Activated naive CD8-positive, alpha-beta T cell treated with anti-CD3 and anti-CD28 coated beads, Interleukin-2, amount 10 ng/mL, durations not matched to agents 7 days and 5 days (primary cell): ENCODE measurements at regions not wholly inside any gene's neighbourhood (a gene's known extent, or its start where the extent isn't known, plus 50 kb on each side); places are given as distances from the start of the nearest gene placed in this dataset.

Experiments used
- ATAC-seq: fragments of 150-1000 bp; cut with Tn5 transposase; one replicate; pipeline ENCODE4 v1.10.0; 2021; ENCODE audit warnings: low read depth, moderate library complexity
- POLR2A ChIA-PET: fragments of 350-600 bp; sonication (Branson Sonifier 250); formaldehyde crosslinking; loops from one replicate; lab custom pipeline; 2021; ENCODE audit warnings: antibody characterized with exemption; lab: Charles Lee
- DNase-seq: peaks from one replicate; pipeline ENCODE4 v3.0.0; 2021
- H3K27ac Mint-ChIP-seq: one replicate; pipeline ENCODE4 v1.8.0; 2022; ENCODE audit warnings: mild to moderate bottlenecking, mixed read lengths
- H3K27me3 Mint-ChIP-seq: one replicate; pipeline ENCODE4 v1.8.0; 2022; ENCODE audit warnings: mild to moderate bottlenecking, moderate library complexity, mixed read lengths
- H3K36me3 Mint-ChIP-seq: one replicate; pipeline ENCODE4 v1.8.0; 2021; ENCODE audit warnings: mild to moderate bottlenecking, mixed read lengths
- H3K4me1 Mint-ChIP-seq: one replicate; pipeline ENCODE4 v1.8.0; 2021; ENCODE audit warnings: mixed read lengths
- H3K4me3 Mint-ChIP-seq: one replicate; pipeline ENCODE4 v1.8.0; 2022; ENCODE audit warnings: mild to moderate bottlenecking, moderate library complexity, mixed read lengths
- H3K9me3 Mint-ChIP-seq: one replicate; pipeline ENCODE4 v1.8.0; 2021; ENCODE audit warnings: mixed read lengths

DNA sequence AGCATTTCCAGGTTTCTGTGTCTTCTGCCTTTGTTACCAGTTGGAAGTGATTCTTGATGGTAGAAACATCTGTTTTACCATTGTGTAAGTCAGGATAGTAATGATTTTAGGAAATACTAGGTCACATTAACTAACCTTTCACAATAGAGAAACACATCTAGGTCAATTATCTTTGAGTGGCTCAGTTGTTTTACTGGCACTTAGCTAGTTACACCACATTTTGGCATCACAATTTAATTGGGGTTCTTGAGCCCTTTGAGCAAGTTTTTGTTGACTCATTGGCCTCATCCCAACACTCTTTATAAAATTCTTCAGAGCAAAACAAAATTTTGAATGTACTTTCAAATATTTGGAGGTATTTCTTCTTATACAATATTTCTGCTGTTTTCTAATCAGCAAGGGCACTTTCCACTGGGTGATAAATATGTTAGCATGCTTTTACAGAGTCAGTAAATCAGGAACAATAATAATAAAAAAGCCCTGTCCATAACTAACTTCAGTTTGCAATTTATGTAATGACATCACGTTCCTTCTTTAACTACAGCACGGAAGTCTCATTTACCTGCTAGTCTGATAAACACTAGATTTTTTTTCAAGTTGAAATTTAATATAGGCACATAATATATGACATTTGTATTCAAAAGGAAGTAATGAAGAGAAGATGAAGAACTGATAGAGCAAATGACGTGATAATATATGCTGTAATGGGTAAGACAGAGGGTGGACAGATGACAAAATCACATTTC, 64.8 kb upstream of the GK2 start:
- no peak for DNase-seq
- H3K4me3 Mint-ChIP-seq = no peak overlapping the region
- no peak for ATAC-seq
- H3K9me3 Mint-ChIP-seq = no peaks in the 10 kb centered on the region
- H3K36me3 Mint-ChIP-seq = no peaks in the 10 kb centered on the region
- no peak overlapping the region for H3K27ac Mint-ChIP-seq
- POLR2A ChIA-PET = no interaction called here
- no peaks in the 10 kb centered on the region for H3K27me3 Mint-ChIP-seq
- H3K4me1 Mint-ChIP-seq = no peaks in the 10 kb centered on the region

DNA sequence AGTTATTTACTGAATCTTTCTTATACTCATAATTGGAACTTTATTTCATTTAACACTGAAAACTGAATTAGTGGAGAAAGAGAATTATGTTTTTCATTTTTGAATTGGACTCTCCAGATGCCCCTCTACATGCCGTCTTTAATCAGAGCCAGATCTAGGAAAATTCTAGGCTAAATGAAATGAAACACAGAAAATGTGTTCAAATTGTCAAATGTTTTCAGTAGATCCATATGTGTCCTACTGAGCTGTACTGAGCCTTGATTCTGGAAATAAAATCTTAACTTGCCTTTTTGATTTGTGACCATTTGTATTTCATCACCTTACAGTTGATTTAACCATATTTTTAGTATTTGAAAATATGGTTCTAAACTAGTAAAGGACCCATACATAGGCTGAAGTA, 64.0 kb upstream of the GK2 start:
- H3K4me1 Mint-ChIP-seq = no peaks in the 10 kb centered on the region
- no peak for ATAC-seq
- no peaks in the 10 kb centered on the region for H3K9me3 Mint-ChIP-seq
- no peak for DNase-seq
- POLR2A ChIA-PET = no interaction called here
- no peak overlapping the region for H3K4me3 Mint-ChIP-seq
- H3K27me3 Mint-ChIP-seq = no peaks in the 10 kb centered on the region
- no peak overlapping the region for H3K27ac Mint-ChIP-seq
- H3K36me3 Mint-ChIP-seq = no peaks in the 10 kb centered on the region

DNA sequence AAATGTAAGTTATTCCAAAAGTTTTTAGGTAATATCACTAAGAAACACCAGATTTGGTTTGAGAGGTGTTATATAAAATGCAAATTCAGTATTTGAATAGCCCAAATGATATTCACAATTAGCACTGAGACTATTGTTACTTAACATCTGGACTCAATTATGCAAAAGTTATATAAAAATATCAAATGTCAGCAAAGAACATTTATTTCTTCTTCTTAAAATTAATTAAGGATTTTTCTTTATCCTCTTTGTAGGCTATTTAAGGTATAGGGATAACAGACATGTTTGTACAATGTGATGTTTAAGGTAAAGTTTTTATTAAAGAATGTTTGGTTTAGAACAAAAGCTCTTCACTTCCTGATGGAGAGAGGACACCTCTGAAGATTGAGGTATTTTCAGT, 63.3 kb upstream of the GK2 start:
- no peaks in the 10 kb centered on the region for H3K4me1 Mint-ChIP-seq
- no peaks in the 10 kb centered on the region for H3K27me3 Mint-ChIP-seq

DNA sequence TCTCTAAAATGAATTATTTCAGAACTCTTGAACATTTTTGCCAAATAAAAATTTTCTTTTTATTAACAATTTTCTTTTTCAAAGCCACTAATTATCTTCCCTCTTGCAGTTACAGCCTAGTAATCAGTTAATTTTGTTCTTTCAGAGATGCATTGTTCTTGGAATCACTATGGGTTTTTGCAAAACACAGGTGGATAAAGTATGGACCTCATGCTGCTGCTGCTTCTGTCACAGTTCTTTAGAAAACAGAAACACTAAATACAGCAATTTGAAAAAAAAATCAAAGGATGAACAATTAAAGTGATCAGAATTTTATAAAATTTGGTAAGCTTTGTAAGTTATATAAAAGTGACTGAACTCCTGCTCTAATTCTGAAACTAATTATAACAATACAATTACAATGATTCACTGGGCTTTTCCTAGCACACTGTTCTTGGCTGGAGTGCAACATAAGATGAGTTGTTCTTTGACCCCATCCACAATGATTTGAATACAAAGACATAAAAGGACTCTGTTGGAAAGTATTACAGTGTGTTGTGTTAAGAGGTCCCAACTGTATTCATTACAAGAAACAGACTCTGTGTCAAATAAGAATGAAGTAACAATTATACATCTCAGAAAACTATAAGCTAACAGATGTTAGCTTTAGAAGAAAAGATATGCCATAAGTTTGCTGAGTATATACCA, 59.4 kb upstream of the GK2 start:
- no peaks in the 10 kb centered on the region for H3K27me3 Mint-ChIP-seq
- H3K27ac Mint-ChIP-seq = no peak overlapping the region
- no peaks in the 10 kb centered on the region for H3K9me3 Mint-ChIP-seq
- H3K36me3 Mint-ChIP-seq = no peaks in the 10 kb centered on the region
- H3K4me3 Mint-ChIP-seq = no peak overlapping the region
- DNase-seq = no peak
- POLR2A ChIA-PET = no interaction called here
- no peak for ATAC-seq
- H3K4me1 Mint-ChIP-seq = no peaks in the 10 kb centered on the region

More for the DNA sequence above, 63.3 kb upstream of the GK2 start:
- Mint-ChIP-seq H3K4me3 (no peak overlapping the region), H3K27ac (no peak overlapping the region), H3K9me3 (no peaks in the 10 kb centered on the region), H3K36me3 (no peaks in the 10 kb centered on the region)
- ATAC-seq = no peak
- no peak for DNase-seq
- POLR2A ChIA-PET = no interaction called here

DNA sequence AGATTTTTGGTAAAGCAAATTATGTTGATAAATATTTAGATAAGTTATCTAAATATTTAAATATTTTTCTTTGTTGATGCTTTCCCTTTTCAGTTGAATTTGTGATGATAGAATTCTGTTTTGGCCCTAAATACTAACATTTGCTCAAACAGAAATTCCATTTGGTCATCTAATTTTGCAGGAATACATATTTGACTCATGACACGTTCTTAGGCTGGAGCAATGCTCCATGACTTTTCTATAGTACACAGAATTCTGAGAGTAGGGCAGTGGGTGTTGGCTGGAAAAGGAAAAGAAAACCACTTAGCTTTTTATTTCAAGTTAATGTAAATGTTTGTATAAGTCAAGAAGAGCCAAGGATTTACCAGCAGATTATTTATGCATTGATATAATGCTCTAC, 58.6 kb upstream of the GK2 start:
- H3K27me3 Mint-ChIP-seq = no peaks in the 10 kb centered on the region
- no peaks in the 10 kb centered on the region for H3K9me3 Mint-ChIP-seq
- no peaks in the 10 kb centered on the region for H3K4me1 Mint-ChIP-seq
- DNase-seq = no peak
- H3K27ac Mint-ChIP-seq = no peak overlapping the region
- no peaks in the 10 kb centered on the region for H3K36me3 Mint-ChIP-seq
- POLR2A ChIA-PET = no interaction called here
- H3K4me3 Mint-ChIP-seq = no peak overlapping the region
- ATAC-seq = no peak
